Fibroblast of lung (primary cell): ENCODE measurements at regions not wholly inside any gene's neighbourhood (a gene's known extent, or its start where the extent isn't known, plus 50 kb on each side); places are given as distances from the start of the nearest gene placed in this dataset.

ENCODE experiments used
- DNase-seq, 2 donors: peaks; one replicate each; pipeline versions ENCODE4 v3.0.0 to v3.0.0-alpha.2; 2010; ENCODE audit warnings: low read depth in 2 of 2
- H2AFZ ChIP-seq: 2 replicates; pipeline ENCODE4 v1.5.1; 2012; ENCODE audit warnings: low read length, control low read depth, inconsistent platforms
- H3K27ac ChIP-seq: 2 replicates; pipeline ENCODE4 v1.5.1; 2011; ENCODE audit warnings: low read length, control low read depth; ENCODE audit not compliant: insufficient read depth
- H3K27me3 ChIP-seq: 2 replicates; pipeline ENCODE4 v1.5.1; 2011; ENCODE audit warnings: mild to moderate bottlenecking, low read length; ENCODE audit not compliant: control insufficient read depth, insufficient read depth
- H3K36me3 ChIP-seq: 2 replicates; pipeline ENCODE4 v1.5.1; 2011; ENCODE audit warnings: low read length; ENCODE audit not compliant: control insufficient read depth, insufficient read depth
- H3K4me1 ChIP-seq: 2 replicates; pipeline ENCODE4 v1.5.1; 2011; ENCODE audit warnings: low read length; ENCODE audit not compliant: control insufficient read depth, insufficient read depth; ENCODE audit errors: extremely low read depth
- H3K4me2 ChIP-seq: 2 replicates; pipeline ENCODE4 v1.5.1; 2011; ENCODE audit warnings: low read length, control low read depth; ENCODE audit not compliant: insufficient read depth; ENCODE audit errors: extremely low read depth
- H3K4me3 ChIP-seq, 4 experiments: fragments of 200-600 bp in 1 of 4; sonication (generic) in 1 of 4; replicated peaks in 1 of 4; 2 replicates each; pipeline ENCODE4 v1.5.1; 2011 to 2016; ENCODE audit warnings: low read length in 4 of 4, low read depth in 3 of 4, mild to moderate bottlenecking in 3 of 4, control low read depth in 2 of 4, inconsistent platforms in 1 of 4, mixed read lengths in 1 of 4; ENCODE audit not compliant: insufficient read depth in 1 of 4; ENCODE audit errors: control extremely low read depth in 1 of 4
- H3K79me2 ChIP-seq: 2 replicates; pipeline ENCODE4 v1.5.1; 2012; ENCODE audit warnings: mild to moderate bottlenecking, low read length, inconsistent platforms; ENCODE audit not compliant: control insufficient read depth, insufficient read depth
- H3K9ac ChIP-seq: 2 replicates; pipeline ENCODE4 v1.5.1; 2011; ENCODE audit warnings: mild to moderate bottlenecking, low read length, control low read depth; ENCODE audit not compliant: insufficient read depth
- H3K9me3 ChIP-seq: 2 replicates; pipeline ENCODE4 v1.5.1; 2012; ENCODE audit warnings: low read depth, low read length; ENCODE audit not compliant: control insufficient read depth, insufficient read depth
- H4K20me1 ChIP-seq: 2 replicates; pipeline ENCODE4 v1.5.1; 2011; ENCODE audit warnings: low read length; ENCODE audit not compliant: control insufficient read depth, insufficient read depth; ENCODE audit errors: extremely low read depth
- CTCF ChIP-seq, 2 donors: IDR thresholded peaks in 1 of 2; conservative IDR thresholded peaks in 1 of 2; 1 replicate in 1 of 2; 2 replicates in 1 of 2; pipeline ENCODE4 v1.5.1; 2011 to 2012; ENCODE audit warnings: low read length in 2 of 2, control low read depth in 1 of 2, inconsistent platforms in 1 of 2, low read depth in 1 of 2, mild to moderate bottlenecking in 1 of 2
- EZH2 ChIP-seq: IDR thresholded peaks from 2 replicates; pipeline ENCODE4 v1.5.1; 2012; ENCODE audit warnings: low read length, control low read depth, mild to moderate bottlenecking; ENCODE audit errors: missing control alignments

- no peak overlapping the region for H2AFZ ChIP-seq
- no peak for DNase-seq
- H3K27ac ChIP-seq, result no peak overlapping the region
- no peaks in the 10 kb centered on the region for H3K27me3 ChIP-seq
- TF ChIP-seq EZH2 (no peak), CTCF (conservative IDR thresholded peaks at IDR 0.05 in 1 of 2, IDR thresholded peaks at IDR 0.05 in 1 of 2; ENCODE audit: low read depth in 1 of 2, low read length in 2 of 2) (no peak)
- no peak overlapping the region for H3K9ac ChIP-seq
- no peak overlapping the region for H3K4me3 ChIP-seq
- H3K36me3 ChIP-seq, result no peaks in the 10 kb centered on the region
- H4K20me1 ChIP-seq, result no peaks in the 10 kb centered on the region
- H3K4me2 ChIP-seq, result no peak overlapping the region
- H3K4me1 ChIP-seq, result no peaks in the 10 kb centered on the region
- no peaks in the 10 kb centered on the region for H3K9me3 ChIP-seq
- no peaks in the 10 kb centered on the region for H3K79me2 ChIP-seq
These were observed 336.8 kb downstream of the KCNA4 start for GRCh38 chr11:29679996-29680395.

DNA sequence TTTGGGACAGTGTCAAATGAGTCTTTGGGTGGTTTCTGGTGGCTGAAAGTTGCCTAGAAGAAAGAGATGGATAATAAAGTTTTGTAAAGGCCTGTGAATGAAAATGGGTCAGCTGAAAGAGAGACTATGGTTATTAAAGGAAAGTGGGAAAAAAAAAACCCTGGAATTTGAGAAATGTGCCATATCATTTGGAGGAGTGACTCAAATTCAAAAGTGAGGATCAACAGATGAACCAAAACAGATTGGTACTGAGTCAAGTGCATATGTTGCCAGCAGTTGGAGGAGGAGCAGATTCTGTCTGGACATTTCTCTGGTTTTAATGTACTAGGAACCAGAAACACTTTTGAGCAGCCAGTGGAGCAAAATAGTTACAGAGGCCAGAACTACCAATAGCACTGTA lies 339.8 kb downstream of the KCNA4 start:
- Histone ChIP-seq H2AFZ (no peak overlapping the region), H3K9ac (no peak overlapping the region), H3K79me2 (no peaks in the 10 kb centered on the region), H3K27ac (no peak overlapping the region), H3K4me2 (no peak overlapping the region), H3K4me3 (no peak overlapping the region), H3K27me3 (no peaks in the 10 kb centered on the region), H4K20me1 (no peaks in the 10 kb centered on the region), H3K4me1 (no peaks in the 10 kb centered on the region), H3K9me3 (no peaks in the 10 kb centered on the region), H3K36me3 (no peaks in the 10 kb centered on the region)
- no peak for TF ChIP-seq CTCF (conservative IDR thresholded peaks at IDR 0.05 in 1 of 2, IDR thresholded peaks at IDR 0.05 in 1 of 2; ENCODE audit: low read depth in 1 of 2, low read length in 2 of 2)
- no peak for TF ChIP-seq EZH2
- DNase-seq, result peak in 1 of 2 donors; percentile 18

GRCh38 chr11:29669310-29669709 lies 347.5 kb downstream of the KCNA4 start:
- no peaks in the 10 kb centered on the region for H3K79me2 ChIP-seq
- H3K4me1 ChIP-seq, result no peaks in the 10 kb centered on the region

More at GRCh38 chr11:29669310-29669709, 347.5 kb downstream of the KCNA4 start:
- Histone ChIP-seq H2AFZ (no peak overlapping the region), H3K27me3 (no peaks in the 10 kb centered on the region), H3K9me3 (no peaks in the 10 kb centered on the region), H3K27ac (no peak overlapping the region), H4K20me1 (no peaks in the 10 kb centered on the region), H3K4me3 (no peak overlapping the region), H3K9ac (no peak overlapping the region), H3K36me3 (no peaks in the 10 kb centered on the region), H3K4me2 (no peak overlapping the region)
- no peak for DNase-seq
- TF ChIP-seq CTCF (conservative IDR thresholded peaks at IDR 0.05 in 1 of 2, IDR thresholded peaks at IDR 0.05 in 1 of 2; ENCODE audit: low read depth in 1 of 2, low read length in 2 of 2), result no peak
- no peak for TF ChIP-seq EZH2
